Keratinocyte (primary cell): ENCODE measurements at regions not wholly inside any gene's neighbourhood (a gene's known extent, or its start where the extent isn't known, plus 50 kb on each side); places are given as distances from the start of the nearest gene placed in this dataset.

Experiments
- EZH2 ChIP-seq: IDR thresholded peaks from one replicate; pipeline ENCODE4 v1.6.1; 2012; ENCODE audit warnings: inconsistent platforms, mild to moderate bottlenecking, low read length, moderate library complexity
- TF ChIP-seq, protein P1 (sequence below), 3 experiments: IDR thresholded peaks in 1 of 3; conservative IDR thresholded peaks in 1 of 3; optimal IDR thresholded peaks in 1 of 3; 2 replicates in 2 of 3; 3 replicates in 1 of 3; pipeline versions ENCODE3 to v1.5.1; 2011; ENCODE audit warnings: low read length in 3 of 3, mild to moderate bottlenecking in 3 of 3, moderate library complexity in 2 of 3, control low read depth in 1 of 3, inconsistent platforms in 1 of 3; ENCODE audit not compliant: insufficient read depth in 2 of 3; ENCODE audit errors: extremely low read depth in 1 of 3

- TF ChIP-seq, protein P1, sequence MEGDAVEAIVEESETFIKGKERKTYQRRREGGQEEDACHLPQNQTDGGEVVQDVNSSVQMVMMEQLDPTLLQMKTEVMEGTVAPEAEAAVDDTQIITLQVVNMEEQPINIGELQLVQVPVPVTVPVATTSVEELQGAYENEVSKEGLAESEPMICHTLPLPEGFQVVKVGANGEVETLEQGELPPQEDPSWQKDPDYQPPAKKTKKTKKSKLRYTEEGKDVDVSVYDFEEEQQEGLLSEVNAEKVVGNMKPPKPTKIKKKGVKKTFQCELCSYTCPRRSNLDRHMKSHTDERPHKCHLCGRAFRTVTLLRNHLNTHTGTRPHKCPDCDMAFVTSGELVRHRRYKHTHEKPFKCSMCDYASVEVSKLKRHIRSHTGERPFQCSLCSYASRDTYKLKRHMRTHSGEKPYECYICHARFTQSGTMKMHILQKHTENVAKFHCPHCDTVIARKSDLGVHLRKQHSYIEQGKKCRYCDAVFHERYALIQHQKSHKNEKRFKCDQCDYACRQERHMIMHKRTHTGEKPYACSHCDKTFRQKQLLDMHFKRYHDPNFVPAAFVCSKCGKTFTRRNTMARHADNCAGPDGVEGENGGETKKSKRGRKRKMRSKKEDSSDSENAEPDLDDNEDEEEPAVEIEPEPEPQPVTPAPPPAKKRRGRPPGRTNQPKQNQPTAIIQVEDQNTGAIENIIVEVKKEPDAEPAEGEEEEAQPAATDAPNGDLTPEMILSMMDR (optimal IDR thresholded peaks at IDR 0.05 in 1 of 3, IDR thresholded peaks at IDR 0.05 in 1 of 3, conservative IDR thresholded peaks at IDR 0.05 in 1 of 3; ENCODE audit: extremely low read depth in 1 of 3, insufficient read depth in 2 of 3, low read length in 3 of 3) = no peak
- no peak for TF ChIP-seq EZH2
These were observed 149.9 kb upstream of the RASGRP1 start for GRCh38 chr15:38714309-38715072.
